ENCODE measurements at regions not wholly inside any gene's neighbourhood (a gene's known extent, or its start where the extent isn't known, plus 50 kb on each side); places are given as distances from the start of the nearest gene placed in this dataset.

- no peak for TF ChIP-seq GABPA (IDR thresholded peaks at IDR 0.05; ENCODE audit: borderline replicate concordance, insufficient read depth, low read length)
- TF ChIP-seq POLR2A (IDR thresholded peaks at IDR 0.05; ENCODE audit: control extremely low read depth in 1 of 2, low read depth in 2 of 2, low read length in 2 of 2), result no peak
- TF ChIP-seq CTCF (IDR thresholded peaks at IDR 0.05; ENCODE audit: control extremely low read depth in 1 of 3, insufficient read depth in 1 of 3, low read depth in 1 of 3, low read length in 3 of 3), result no peak
- TF ChIP-seq JUND (IDR thresholded peaks at IDR 0.05; ENCODE audit: low read length), result no peak
- TF ChIP-seq BACH1 (IDR thresholded peaks at IDR 0.05; ENCODE audit: low read length), result no peak
These were observed 308.1 kb upstream of the LYPLAL1 start for GRCh38 chr1:218865591-218865990.
